Tibial artery (tissue), 4 donors: ENCODE measurements at regions not wholly inside any gene's neighbourhood (a gene's known extent, or its start where the extent isn't known, plus 50 kb on each side); places are given as distances from the start of the nearest gene placed in this dataset.

Experiments
- DNase-seq, 2 donors: peaks; one replicate each; pipeline ENCODE4 v3.0.0-alpha.2; 2019
- H3K27ac ChIP-seq, 2 donors: fragments of 200-600 bp; sonication (generic) in 1 of 2; 1 replicate in 1 of 2; 2 replicates in 1 of 2; pipeline ENCODE4 v1.5.1; 2018 to 2019; ENCODE audit warnings: mild to moderate bottlenecking in 1 of 2
- H3K27me3 ChIP-seq, 2 donors: fragments of 200-600 bp; sonication (generic) in 1 of 2; one replicate each; pipeline versions ENCODE4 v1.5.1 to v1.6.0; 2016 to 2019
- H3K36me3 ChIP-seq, 3 donors: fragments of 200-600 bp; sonication (generic) in 2 of 3; one replicate each; pipeline ENCODE4 v1.5.1; 2016 to 2019; ENCODE audit warnings: mild to moderate bottlenecking in 2 of 3
- H3K4me1 ChIP-seq, 4 donors: fragments of 200-600 bp; sonication (generic) in 2 of 4; 1 replicate in 3 of 4; 2 replicates in 1 of 4; pipeline ENCODE4 v1.5.1; 2016 to 2019
- H3K4me3 ChIP-seq, 2 donors: fragments of 200-600 bp; sonication (generic) in 1 of 2; 1 replicate in 1 of 2; 2 replicates in 1 of 2; pipeline ENCODE4 v1.5.1; 2018 to 2019; ENCODE audit warnings: mild to moderate bottlenecking in 2 of 2
- H3K9me3 ChIP-seq, 3 donors: fragments of 200-600 bp; sonication (generic) in 1 of 3; one replicate each; pipeline ENCODE4 v1.5.1; 2016 to 2019
- intact Hi-C: fragments of 100-400 bp; cut with DNase I; formaldehyde crosslinking; loops from one replicate; pipeline ENCODE4 v1.15.0; 2023; ENCODE audit warnings: low total_unique reads
- TF ChIP-seq, protein P1 (sequence below), 2 experiments: fragments of 200-600 bp in 1 of 2; fragments of 450-650 bp in 1 of 2; IDR thresholded peaks; one replicate each; pipeline ENCODE4 v1.5.1; 2017 to 2019; ENCODE audit warnings: antibody characterized with exemption in 2 of 2, mild to moderate bottlenecking in 1 of 2, moderate library complexity in 1 of 2

- Histone ChIP-seq H3K27ac (no peak overlapping the region), H3K36me3 (no peaks in the 10 kb centered on the region), H3K27me3 (no peaks in the 10 kb centered on the region), H3K4me3 (no peak overlapping the region), H3K9me3 (no peaks in the 10 kb centered on the region), H3K4me1 (peaks cover 0 to 13% (median 5%) of the 10 kb centered on the region in 4 donors)
- intact Hi-C loops = no loop called here
- DNase-seq = no peak
- TF ChIP-seq, protein P1, sequence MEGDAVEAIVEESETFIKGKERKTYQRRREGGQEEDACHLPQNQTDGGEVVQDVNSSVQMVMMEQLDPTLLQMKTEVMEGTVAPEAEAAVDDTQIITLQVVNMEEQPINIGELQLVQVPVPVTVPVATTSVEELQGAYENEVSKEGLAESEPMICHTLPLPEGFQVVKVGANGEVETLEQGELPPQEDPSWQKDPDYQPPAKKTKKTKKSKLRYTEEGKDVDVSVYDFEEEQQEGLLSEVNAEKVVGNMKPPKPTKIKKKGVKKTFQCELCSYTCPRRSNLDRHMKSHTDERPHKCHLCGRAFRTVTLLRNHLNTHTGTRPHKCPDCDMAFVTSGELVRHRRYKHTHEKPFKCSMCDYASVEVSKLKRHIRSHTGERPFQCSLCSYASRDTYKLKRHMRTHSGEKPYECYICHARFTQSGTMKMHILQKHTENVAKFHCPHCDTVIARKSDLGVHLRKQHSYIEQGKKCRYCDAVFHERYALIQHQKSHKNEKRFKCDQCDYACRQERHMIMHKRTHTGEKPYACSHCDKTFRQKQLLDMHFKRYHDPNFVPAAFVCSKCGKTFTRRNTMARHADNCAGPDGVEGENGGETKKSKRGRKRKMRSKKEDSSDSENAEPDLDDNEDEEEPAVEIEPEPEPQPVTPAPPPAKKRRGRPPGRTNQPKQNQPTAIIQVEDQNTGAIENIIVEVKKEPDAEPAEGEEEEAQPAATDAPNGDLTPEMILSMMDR (IDR thresholded peaks at IDR 0.05) = no peak
Observed at GRCh38 chr2:15754703-15755099, 163.0 kb downstream of the DDX1 start.

DNA sequence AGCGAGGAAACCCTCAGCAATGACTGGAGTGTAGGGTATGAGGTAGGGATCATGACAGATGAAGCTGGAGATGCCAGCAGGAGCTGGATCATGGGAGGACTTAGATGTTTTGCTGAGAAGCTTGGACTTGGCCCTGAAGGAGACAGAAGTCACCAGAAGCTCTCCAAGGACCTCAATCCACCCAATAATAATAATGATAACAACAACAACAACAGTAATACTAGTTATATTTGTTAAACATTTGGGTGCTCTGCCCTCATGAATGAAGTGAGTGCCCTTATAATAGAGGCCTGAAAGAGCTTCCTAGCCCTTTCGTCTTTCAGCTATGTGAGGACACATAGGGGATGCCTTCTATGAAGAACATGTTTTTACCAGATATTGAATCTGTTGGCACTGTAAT, 163.9 kb downstream of the DDX1 start:
- Histone ChIP-seq H3K27ac (no peak overlapping the region), H3K36me3 (no peaks in the 10 kb centered on the region), H3K27me3 (no peaks in the 10 kb centered on the region), H3K4me3 (no peak overlapping the region), H3K9me3 (no peaks in the 10 kb centered on the region), H3K4me1 (peaks cover 0 to 5% (median under 1%) of the 10 kb centered on the region in 4 donors)
- DNase-seq = no peak
- intact Hi-C loops = no loop called here
- TF ChIP-seq, protein P1 (IDR thresholded peaks at IDR 0.05) = no peak

DNA sequence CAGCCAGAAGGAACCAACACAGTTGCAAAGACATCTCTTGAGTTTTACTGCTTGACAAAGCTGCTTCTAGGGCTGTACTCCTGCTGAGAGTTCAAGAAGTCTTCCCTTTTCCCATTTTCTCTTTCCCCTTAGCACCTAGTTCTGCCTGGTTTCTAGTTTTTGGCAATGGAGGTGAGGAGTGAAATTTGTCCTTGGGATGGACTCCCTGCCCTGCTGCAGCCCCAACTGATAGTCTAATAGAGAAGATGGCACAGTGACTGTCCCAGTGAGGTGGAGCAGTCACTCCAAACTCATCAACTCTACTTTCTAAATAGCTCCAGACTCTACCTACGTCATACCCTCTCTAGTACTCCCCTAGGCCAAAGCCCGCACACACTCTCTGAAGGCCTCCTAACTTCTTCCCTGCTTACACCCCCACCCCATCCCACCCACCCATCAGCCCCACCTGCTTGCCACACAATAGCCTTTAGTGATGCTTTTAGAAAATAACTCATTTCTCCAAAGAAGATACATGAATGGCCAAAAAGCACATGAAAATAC, 164.4 kb downstream of the DDX1 start:
- no peak for DNase-seq
- Histone ChIP-seq H3K27me3 (no peaks in the 10 kb centered on the region), H3K36me3 (no peaks in the 10 kb centered on the region), H3K4me1 (no peaks in the 10 kb centered on the region), H3K27ac (no peak overlapping the region), H3K4me3 (no peak overlapping the region), H3K9me3 (no peaks in the 10 kb centered on the region)
- intact Hi-C loops = no loop called here
- TF ChIP-seq, protein P1 (IDR thresholded peaks at IDR 0.05) = no peak

GRCh38 chr2:15756882-15757819, 165.5 kb downstream of the DDX1 start:
- H3K9me3 ChIP-seq = no peaks in the 10 kb centered on the region
- intact Hi-C loops = no loop called here
- no peaks in the 10 kb centered on the region for H3K27me3 ChIP-seq
- no peak overlapping the region for H3K27ac ChIP-seq
- H3K4me1 ChIP-seq = no peaks in the 10 kb centered on the region
- no peak for DNase-seq
- H3K4me3 ChIP-seq = no peak overlapping the region
- H3K36me3 ChIP-seq = no peaks in the 10 kb centered on the region
- TF ChIP-seq, protein P1 (IDR thresholded peaks at IDR 0.05) = no peak

GRCh38 chr2:15757820-15758586, 166.3 kb downstream of the DDX1 start:
- Histone ChIP-seq H3K27me3 (peaks cover 0 to 2% of the 10 kb centered on the region in 2 donors), H3K4me1 (no peaks in the 10 kb centered on the region), H3K4me3 (no peak overlapping the region), H3K27ac (no peak overlapping the region), H3K9me3 (no peaks in the 10 kb centered on the region), H3K36me3 (no peaks in the 10 kb centered on the region)
- intact Hi-C loops = no loop called here
- TF ChIP-seq, protein P1 (IDR thresholded peaks at IDR 0.05) = no peak
- no peak for DNase-seq
